Hepatic stellate cell (primary cell): ENCODE measurements at regions not wholly inside any gene's neighbourhood (a gene's known extent, or its start where the extent isn't known, plus 50 kb on each side); places are given as distances from the start of the nearest gene placed in this dataset.

Experiments used
- DNase-seq: peaks from one replicate; pipeline ENCODE4 v3.0.0; 2011; ENCODE audit warnings: low spot score

DNA sequence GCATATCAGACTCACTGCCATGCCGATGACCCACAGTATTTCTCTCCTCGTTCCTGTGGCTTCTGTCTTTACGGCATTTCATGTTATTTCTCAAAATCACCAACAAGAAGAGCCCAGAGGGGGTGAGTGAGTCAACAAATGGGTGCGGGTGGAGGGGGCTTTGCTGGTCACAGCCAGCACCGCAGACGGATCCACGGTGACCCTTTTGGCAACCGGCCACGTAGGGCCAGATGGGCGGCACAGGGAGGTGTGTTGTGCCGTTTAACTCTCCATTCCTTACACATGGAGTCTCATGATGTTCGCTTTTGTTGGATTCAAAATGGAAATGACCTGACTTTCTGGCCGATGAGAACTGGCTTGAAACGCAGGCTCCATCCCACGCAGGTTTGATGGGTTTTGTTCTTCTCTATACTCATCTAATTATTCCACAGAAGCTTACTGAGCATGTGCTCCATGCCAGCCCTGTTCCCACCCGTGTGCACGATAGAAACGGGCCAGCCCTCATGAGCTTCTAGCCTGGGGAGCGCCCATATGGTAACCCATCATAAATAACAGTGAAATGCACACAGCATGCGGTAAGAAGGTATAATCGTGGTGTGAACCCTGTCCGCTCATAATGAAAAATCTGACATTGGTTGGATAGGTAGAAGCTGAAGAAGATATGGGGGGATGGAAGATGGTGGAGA, 319.9 kb downstream of the BRD1 start:
- DNase-seq, result no peak

DNA sequence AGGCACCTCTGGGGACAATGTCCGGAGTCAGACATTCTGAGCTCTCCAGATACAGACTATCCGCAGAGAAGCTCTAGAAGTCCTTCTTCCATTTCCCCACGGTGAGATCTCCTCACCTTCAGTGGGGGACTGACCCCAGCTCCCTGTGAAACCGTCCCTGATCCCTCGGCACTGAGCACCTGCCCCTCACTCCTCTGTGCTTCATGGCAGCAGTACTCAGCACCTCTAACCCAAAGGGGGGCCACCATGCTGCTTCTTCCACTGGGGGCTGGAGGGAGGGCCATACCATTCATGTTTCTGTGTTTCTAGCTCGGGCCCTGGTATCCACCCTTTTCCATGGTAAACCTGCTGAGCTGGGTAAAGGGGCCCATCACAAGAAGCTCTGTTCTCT, 321.7 kb downstream of the BRD1 start:
- no peak for DNase-seq

DNA sequence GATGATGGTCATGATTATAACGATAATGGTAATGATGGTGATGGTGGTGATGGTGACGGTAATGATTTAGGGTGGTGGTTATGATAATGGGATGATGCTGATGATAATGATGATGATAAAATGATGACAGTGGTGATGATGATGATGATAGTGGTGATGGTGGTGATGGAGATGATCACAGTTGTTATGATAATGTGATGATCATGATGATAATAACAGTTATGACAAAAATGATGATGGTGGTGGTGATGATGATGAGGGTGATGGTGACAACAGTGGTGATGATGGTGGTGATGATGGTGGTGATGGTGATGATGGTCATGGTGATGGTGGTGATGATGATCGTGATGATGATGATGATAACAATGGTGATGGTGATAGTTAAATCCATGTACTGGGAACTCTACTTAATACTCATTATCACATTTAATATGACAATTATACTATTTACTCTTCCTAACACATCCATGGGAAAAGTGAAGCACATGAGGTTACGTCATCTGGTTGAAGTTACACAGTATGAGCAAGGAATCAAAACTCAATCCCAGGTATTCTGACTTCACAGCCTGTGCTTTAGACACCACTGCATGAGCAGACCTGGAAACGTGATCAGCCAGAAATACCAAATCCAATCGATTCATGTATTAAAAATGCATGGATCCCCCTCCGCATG, 322.2 kb downstream of the BRD1 start:
- DNase-seq, result no peak

GRCh38 chr22:49503896-49504521, 323.7 kb downstream of the BRD1 start:
- DNase-seq, result no peak

DNA sequence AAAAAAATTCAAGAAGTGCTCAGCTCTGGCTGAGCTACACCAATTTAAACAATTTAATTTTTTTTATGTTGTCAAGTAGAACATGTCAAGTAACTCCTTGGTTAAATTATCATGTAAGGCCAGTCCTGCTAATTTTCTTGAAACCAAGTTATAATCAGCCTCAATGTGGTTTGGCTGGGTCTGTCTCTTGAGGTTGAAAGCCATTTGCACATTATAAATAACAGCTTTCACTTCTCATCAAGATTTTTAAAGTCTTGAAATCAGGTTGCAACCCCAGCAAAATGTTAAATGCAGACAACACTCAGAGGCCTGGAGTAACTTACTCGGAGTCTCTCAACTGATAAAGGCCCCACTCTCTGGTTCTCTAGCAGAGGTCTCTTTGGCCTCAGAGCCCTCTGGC, 324.4 kb downstream of the BRD1 start:
- no peak for DNase-seq

DNA sequence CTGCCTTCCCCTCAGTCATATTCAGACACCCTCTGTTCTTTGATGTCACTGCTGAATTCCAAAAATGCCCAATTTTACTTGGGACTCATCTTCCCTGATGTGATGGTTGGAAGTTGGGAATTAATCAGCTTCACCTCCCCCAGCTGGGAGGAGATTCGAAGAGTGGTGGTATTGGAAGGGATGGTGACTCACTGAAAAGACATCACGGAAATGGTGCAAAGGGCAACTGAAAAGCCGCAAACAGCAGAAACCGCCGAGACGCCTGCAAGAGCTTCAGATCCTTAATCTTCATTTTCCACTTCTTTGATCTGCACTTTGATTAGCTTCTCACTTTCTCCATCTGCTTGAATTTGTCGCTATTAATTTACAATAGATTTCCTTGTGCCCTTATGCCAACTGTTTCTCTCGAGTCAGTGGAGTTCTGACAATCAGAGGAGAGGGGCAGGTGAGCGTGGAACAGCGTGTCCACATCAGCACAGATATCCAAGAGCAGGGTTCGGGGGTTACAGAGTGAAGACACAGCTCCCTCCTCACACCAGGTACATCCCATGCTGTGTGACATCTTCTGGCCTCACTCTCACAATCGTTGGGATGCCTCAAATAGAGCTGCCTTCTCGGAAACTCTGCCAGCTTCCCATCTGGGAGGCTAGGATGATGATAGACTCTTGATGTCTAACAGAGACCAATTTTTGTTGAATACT, 325.4 kb downstream of the BRD1 start:
- no peak for DNase-seq

GRCh38 chr22:49500942-49501395, 326.7 kb downstream of the BRD1 start:
- DNase-seq, result no peak

- no peak for DNase-seq
Measured at GRCh38 chr22:49500076-49500460, 327.6 kb downstream of the BRD1 start.

DNA sequence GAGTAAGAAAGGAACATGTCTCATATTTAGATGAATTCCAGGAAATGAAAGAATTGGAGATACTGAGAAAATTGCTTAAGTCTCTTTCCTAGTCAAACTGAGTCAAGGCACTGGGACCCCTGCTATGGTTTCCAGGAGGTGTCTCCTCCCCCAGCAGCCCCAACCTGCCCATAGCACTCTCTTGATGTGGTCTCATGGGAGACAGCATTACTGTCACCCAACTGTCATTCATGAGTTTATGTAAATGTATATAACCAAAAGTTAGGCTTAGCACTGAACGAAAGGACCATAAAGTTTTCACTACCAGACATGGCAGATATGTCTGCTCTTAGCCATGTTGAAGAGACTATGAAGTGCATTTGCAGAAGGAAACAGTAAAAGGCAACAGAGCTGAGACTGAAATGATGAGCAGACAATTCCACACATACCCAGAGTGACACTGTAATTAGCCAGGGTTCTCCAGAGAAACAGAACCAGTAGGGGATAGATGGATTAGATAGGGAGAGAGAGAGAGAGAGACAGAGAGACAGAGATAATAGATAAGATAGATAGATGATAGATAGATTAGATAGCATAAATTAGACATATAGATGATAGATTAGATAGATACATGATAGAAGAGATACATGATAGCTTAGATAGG, 328.1 kb downstream of the BRD1 start:
- DNase-seq, result no peak

DNA sequence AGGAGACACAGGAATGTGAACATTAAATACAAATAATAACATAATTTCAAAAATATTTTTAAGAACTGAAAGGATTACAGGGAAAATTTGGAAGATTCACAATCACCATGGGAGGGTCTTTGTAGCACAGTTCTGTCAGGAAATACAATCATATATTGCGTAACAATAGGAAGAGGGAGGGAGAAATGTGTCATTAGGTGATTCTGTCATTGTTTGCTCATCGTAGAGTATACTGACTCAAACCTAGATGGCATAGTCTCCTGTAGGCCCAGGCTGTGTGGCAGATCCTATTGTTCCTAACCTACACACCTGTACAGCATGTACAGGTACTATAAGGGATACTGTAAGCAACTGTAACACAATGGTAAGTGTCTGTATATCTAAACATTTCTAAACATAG, 330.4 kb downstream of the BRD1 start:
- DNase-seq, result no peak

- no peak for DNase-seq
Measured at GRCh38 chr22:49494555-49494954, 333.1 kb downstream of the BRD1 start.

- no peak for DNase-seq
Measured at GRCh38 chr22:49492741-49493251, 334.9 kb downstream of the BRD1 start.

- no peak for DNase-seq
Measured at GRCh38 chr22:49492308-49492707, 335.4 kb downstream of the BRD1 start.

GRCh38 chr22:49491726-49492125, 335.9 kb downstream of the BRD1 start:
- DNase-seq, result no peak

DNA sequence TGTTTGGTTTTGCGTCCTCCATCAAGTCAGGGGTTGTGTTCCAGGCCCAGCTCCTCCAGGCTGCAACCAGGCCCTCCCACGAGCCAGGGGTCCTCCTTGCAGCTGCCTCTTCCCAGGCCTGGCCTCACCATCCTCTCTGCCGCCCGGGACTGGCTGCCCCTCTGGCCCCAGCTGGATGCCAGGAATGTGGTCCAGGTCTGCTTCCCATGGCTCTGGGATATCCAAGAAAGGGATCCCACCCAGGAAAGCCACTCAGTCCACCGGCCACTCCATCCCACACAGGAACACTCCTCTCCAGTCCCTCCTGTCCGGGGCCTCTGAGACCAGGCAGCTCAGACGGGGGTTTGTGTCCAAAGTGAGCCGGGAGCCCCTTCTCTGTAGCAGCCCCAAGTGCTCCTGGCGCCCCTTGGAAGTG, 336.4 kb downstream of the BRD1 start:
- no peak for DNase-seq

DNA sequence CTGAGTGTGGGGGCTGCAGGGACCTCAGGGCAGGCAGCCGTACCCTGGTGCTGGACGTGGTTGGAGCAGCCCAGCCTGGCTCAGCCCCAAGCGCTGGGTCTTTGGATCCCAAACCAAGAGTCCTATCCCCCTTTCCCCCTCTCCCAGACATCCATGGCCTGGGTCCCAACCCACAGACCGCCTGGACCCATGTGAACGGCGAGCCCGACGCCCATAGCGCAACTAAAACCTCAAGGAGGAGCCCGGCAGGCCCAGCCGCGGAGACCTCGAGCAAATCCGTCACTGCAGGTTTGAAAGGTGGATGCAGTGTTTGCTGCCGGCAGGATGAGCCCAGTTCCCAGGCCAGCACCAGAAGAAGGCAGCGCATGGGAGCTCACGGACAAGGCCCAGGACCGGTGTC, 337.0 kb downstream of the BRD1 start:
- no peak for DNase-seq

DNA sequence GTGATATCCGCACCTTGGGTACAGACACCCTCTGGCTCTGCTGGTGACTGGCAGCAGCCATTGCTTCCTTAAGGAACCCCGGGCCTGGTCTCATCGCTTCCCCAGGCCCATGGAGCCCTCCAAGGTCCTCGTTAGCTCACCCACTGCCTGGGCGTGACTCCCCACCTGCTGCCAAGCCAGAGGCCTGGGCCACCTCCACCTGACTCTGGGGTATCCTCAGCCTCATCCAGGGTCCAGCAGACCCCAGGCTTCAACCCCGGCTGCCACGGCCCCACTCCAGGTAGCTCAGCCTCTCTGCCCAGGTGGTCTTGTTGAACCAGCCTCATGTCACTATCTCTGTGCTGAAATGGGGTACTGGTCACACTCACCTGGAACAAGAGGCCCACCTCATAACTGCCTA, 337.9 kb downstream of the BRD1 start:
- DNase-seq, result no peak

GRCh38 chr22:49488943-49489342, 338.7 kb downstream of the BRD1 start:
- DNase-seq, result no peak

GRCh38 chr22:49487950-49488349, 339.7 kb downstream of the BRD1 start:
- no peak for DNase-seq

DNA sequence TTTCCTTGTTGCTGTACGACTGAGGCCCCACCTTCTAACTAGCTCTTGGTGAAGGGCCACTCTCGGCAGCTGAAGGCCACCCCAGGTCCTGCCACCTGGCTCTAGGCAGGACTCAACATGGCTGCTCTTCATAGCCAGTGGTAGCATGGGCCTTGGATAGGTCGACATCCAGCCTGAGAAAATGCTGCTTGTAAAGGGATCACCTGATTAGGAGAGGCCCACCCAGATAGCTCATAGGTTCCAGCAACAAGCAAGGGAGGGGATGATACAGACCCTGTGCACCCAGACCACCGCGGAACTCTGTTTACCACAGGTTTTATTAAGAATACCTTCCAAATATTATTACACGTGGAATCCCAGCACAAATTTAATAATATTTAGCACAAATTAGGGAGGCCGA, 341.4 kb downstream of the BRD1 start:
- no peak for DNase-seq

DNA sequence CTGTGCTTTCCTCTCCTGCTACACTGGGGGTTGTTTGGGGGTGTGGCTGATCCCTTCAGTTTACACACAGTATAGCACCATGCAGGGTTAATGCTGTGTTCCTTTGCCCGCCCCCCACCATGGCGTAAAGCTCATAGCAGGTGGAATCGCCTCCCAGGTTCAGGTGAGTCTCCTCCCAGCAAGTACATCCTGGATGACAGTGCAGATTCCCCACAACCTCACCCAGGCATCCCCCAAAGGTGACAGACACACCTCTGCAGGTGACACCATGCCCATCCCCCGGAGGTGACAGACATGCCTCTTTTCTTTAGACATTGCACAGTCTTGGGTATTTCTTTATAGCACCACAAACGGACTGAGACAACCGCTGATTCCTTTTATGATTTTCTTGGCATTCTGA, 343.7 kb downstream of the BRD1 start:
- DNase-seq, result no peak

GRCh38 chr22:49483281-49483870, 344.3 kb downstream of the BRD1 start:
- no peak for DNase-seq
